ENCODE measurements at regions not wholly inside any gene's neighbourhood (a gene's known extent, or its start where the extent isn't known, plus 50 kb on each side); places are given as distances from the start of the nearest gene placed in this dataset.

- Histone ChIP-seq H3K36me3 (no peaks in the 10 kb centered on the region), H3K4me1 (peaks cover 0 to 3% (median 0%) of the 10 kb centered on the region in 3 donors), H3K4me3 (no peak overlapping the region), H3K9me3 (no peaks in the 10 kb centered on the region), H3K27ac (no peak overlapping the region), H3K27me3 (peaks cover 0 to 60% (median 0%) of the 10 kb centered on the region in 4 donors)
- TF ChIP-seq CTCF (IDR thresholded peaks at IDR 0.05) (no peak), POLR2A (IDR thresholded peaks at IDR 0.05) (no peak)
- intact Hi-C loops (cut with DNase I): no loop called here
- 63% methylated on average over 3 of the region's 3 CpGs; no CpG with 5 or more reads in 1 of the 2 donors for WGBS, 2 donors
- no peak for DNase-seq
Measured at GRCh38 chr9:135010586-135010860, 76.9 kb upstream of the OLFM1 start.

GRCh38 chr9:135010921-135011320 lies 76.5 kb upstream of the OLFM1 start:
- intact Hi-C loops (cut with DNase I): no loop called here
- no peak overlapping the region for H3K4me3 ChIP-seq
- peaks cover 0 to 7% (median 0%) of the 10 kb centered on the region in 3 donors for H3K4me1 ChIP-seq
- DNase-seq: no peak
- peaks cover 0 to 64% (median 0%) of the 10 kb centered on the region in 4 donors for H3K27me3 ChIP-seq
- no peaks in the 10 kb centered on the region for H3K9me3 ChIP-seq
- WGBS, 2 donors: 53% methylated on average over 2 of the region's 8 CpGs; no CpG with 5 or more reads in 1 of the 2 donors
- H3K27ac ChIP-seq: no peak overlapping the region
- H3K36me3 ChIP-seq: no peaks in the 10 kb centered on the region
- TF ChIP-seq CTCF (IDR thresholded peaks at IDR 0.05) (no peak), POLR2A (IDR thresholded peaks at IDR 0.05) (no peak)

GRCh38 chr9:135012166-135012565 lies 75.3 kb upstream of the OLFM1 start:
- Histone ChIP-seq H3K9me3 (no peaks in the 10 kb centered on the region), H3K4me3 (no peak overlapping the region), H3K36me3 (no peaks in the 10 kb centered on the region), H3K4me1 (peaks cover 0 to 18% (median 0%) of the 10 kb centered on the region in 3 donors), H3K27me3 (peaks cover 0 to 69% (median 0%) of the 10 kb centered on the region in 4 donors), H3K27ac (no peak overlapping the region)
- intact Hi-C loops (cut with DNase I): no loop called here
- 85 to 87% methylated on average over 3 to 4 of the region's 5 CpGs for WGBS, 2 donors
- no peak for DNase-seq
- TF ChIP-seq POLR2A (IDR thresholded peaks at IDR 0.05) (no peak), CTCF (IDR thresholded peaks at IDR 0.05) (no peak)

- DNase-seq: no peak
- TF ChIP-seq CTCF (IDR thresholded peaks at IDR 0.05) (no peak), POLR2A (IDR thresholded peaks at IDR 0.05) (no peak)
- intact Hi-C loops (cut with DNase I): no loop called here
- Histone ChIP-seq H3K36me3 (no peaks in the 10 kb centered on the region), H3K4me1 (peaks cover 0 to 18% (median 0%) of the 10 kb centered on the region in 3 donors), H3K27me3 (peaks cover 0 to 72% (median 0%) of the 10 kb centered on the region in 4 donors), H3K9me3 (no peaks in the 10 kb centered on the region), H3K27ac (no peak overlapping the region), H3K4me3 (no peak overlapping the region)
- 75 to 78% methylated on average over 15 to 23 of the region's 24 CpGs for WGBS, 2 donors
Measured at GRCh38 chr9:135014311-135015010, 73.0 kb upstream of the OLFM1 start.

- H3K4me1 ChIP-seq: peaks cover 0 to 24% (median 0%) of the 10 kb centered on the region in 3 donors
- H3K4me3 ChIP-seq: no peak overlapping the region
- no peak overlapping the region for H3K27ac ChIP-seq
- no peak for DNase-seq
- intact Hi-C loops (cut with DNase I): no loop called here
- 81 to 87% methylated on average over 8 to 9 of the region's 13 CpGs for WGBS, 2 donors
- H3K36me3 ChIP-seq: no peaks in the 10 kb centered on the region
- no peaks in the 10 kb centered on the region for H3K9me3 ChIP-seq
- peaks cover 0 to 75% (median 0%) of the 10 kb centered on the region in 4 donors for H3K27me3 ChIP-seq
- no peak for TF ChIP-seq CTCF (IDR thresholded peaks at IDR 0.05)
- TF ChIP-seq POLR2A (IDR thresholded peaks at IDR 0.05): no peak
Measured at GRCh38 chr9:135015096-135015495, 72.4 kb upstream of the OLFM1 start.
